Stimulated activated naive CD8-positive, alpha-beta T cell treated with anti-CD3 and anti-CD28 coated beads, Interleukin-15, amount 100 ng/mL, for 72 hours (primary cell): ENCODE measurements at regions not wholly inside any gene's neighbourhood (a gene's known extent, or its start where the extent isn't known, plus 50 kb on each side); places are given as distances from the start of the nearest gene placed in this dataset.
A peak's percentile ranks its signal among the peaks of the same experiment; 100 is the strongest.
"Not testable (repeated sequence)": the region's sequence is repeated elsewhere in the genome, so short reads cannot be mapped to it uniquely, and the experiment has no call there.

ENCODE experiments used
- ATAC-seq: fragments of 150-1000 bp; cut with Tn5 transposase; 2 replicates; pipeline ENCODE4 v1.10.0; 2021; ENCODE audit warnings: mild to moderate bottlenecking, moderate library complexity
- DNase-seq, 2 donors: peaks; one replicate each; pipeline ENCODE4 v3.0.0; 2021 to 2022
- H3K27ac Mint-ChIP-seq, 2 donors: one replicate each; pipeline ENCODE4 v1.8.0; 2022; ENCODE audit warnings: mild to moderate bottlenecking in 2 of 2, mixed read lengths in 2 of 2, moderate library complexity in 2 of 2
- H3K27me3 Mint-ChIP-seq: one replicate; pipeline ENCODE4 v1.8.0; 2022; ENCODE audit warnings: mixed read lengths
- H3K4me1 Mint-ChIP-seq: one replicate; pipeline ENCODE4 v1.8.0; 2022; ENCODE audit warnings: mild to moderate bottlenecking, mixed read lengths
- H3K4me3 Mint-ChIP-seq, 2 donors: one replicate each; pipeline ENCODE4 v1.8.0; 2022; ENCODE audit warnings: mild to moderate bottlenecking in 2 of 2, mixed read lengths in 2 of 2, moderate library complexity in 1 of 2
- H3K9me3 Mint-ChIP-seq, 2 donors: one replicate each; pipeline ENCODE4 v1.8.0; 2022; ENCODE audit warnings: mixed read lengths in 2 of 2

DNA sequence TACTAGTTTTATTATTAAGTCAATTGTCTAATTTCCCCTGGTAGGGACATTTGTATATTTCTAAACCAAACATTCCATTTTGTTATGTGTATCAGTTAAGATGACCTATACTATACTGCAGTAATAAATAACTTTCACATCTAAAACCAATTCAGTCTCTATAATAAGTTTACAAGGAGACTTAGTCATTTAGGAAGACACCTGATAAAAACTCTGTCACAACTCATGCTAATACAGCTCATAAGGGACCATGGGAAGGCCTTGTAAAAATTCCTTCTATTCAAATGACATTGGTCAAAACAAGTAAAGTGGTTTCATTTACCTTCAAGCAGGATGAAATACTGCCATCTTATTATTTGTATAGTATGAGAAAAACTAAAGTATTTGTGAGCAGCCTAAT lies 597.9 kb downstream of the PRIM2 start:
- not testable (repeated sequence) for DNase-seq, H3K9me3 Mint-ChIP-seq, H3K4me3 Mint-ChIP-seq, ATAC-seq, H3K27ac Mint-ChIP-seq, H3K27me3 Mint-ChIP-seq, H3K4me1 Mint-ChIP-seq

DNA sequence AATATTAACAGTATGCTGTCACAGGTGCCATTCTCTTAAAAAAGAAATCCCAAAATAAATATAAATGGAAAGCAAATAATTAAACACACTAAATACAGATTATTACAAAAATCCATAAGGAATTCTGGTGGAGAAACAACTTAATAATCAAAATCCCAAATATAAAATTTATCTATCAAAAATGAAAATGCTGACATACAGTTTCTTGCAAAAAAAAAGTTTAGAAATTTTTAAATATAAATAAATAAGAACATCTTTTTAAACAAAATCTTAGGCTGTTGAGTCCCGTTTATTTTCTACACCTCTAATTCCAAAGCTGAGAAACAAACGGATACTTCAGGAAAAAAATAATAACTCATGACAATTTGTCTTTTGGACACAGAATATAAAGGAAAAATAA lies 625.5 kb downstream of the PRIM2 start:
- not testable (repeated sequence) for ATAC-seq, H3K4me3 Mint-ChIP-seq, H3K9me3 Mint-ChIP-seq, H3K4me1 Mint-ChIP-seq, H3K27ac Mint-ChIP-seq, H3K27me3 Mint-ChIP-seq, DNase-seq

DNA sequence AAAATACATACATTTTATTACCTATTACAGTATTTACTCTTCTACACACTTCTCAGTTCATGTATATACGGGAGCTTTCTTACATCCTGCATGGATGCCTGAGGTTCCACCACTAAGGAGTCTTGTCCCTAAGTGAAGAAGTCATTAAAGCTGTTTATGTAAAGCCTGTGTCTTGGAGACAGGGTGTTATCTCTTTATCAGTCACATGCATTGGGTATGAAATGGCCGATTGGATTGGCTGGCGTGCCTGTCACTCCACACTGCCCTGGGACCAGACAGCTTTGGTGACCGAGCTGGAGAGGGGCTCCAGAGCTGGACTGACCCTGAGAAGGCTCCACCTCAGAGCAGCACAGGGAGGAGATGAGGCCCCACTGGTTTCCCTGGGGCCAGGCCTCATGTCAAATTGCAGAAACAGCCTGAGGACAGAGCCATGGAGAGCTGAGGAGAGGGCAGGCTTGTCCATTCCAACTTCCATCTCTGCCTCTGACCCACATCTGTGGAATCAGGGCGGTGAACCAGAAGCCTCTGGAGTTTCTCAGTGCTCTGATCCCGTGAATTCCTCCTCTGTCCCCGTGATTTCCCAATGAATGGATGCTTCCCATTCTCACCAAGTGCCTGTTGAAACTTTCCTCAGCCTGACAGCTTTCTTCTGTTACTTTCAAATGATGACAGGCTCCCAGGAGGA lies 628.8 kb downstream of the PRIM2 start:
- H3K27ac Mint-ChIP-seq, DNase-seq, H3K4me3 Mint-ChIP-seq, H3K27me3 Mint-ChIP-seq, H3K4me1 Mint-ChIP-seq, H3K9me3 Mint-ChIP-seq: not testable (repeated sequence)
- peak; percentile 7 for ATAC-seq

DNA sequence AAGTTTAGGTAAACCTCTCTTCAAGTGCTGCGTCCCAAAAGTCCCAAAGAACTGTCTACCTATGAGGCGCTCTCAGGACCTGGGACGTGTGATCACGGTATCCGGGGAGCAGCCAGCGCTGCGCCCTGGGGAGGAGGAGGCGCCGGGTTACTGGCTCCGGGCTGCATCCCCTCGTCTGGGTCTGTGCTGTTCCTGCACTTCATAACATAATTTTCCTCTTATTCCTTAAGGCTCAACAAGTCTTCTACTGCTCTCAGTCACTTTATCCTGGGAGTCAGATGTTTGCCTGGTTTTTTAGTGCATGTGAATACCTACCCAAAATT lies 629.3 kb downstream of the PRIM2 start:
- not testable (repeated sequence) for ATAC-seq, H3K4me3 Mint-ChIP-seq, H3K4me1 Mint-ChIP-seq, H3K27ac Mint-ChIP-seq, H3K9me3 Mint-ChIP-seq, DNase-seq, H3K27me3 Mint-ChIP-seq

DNA sequence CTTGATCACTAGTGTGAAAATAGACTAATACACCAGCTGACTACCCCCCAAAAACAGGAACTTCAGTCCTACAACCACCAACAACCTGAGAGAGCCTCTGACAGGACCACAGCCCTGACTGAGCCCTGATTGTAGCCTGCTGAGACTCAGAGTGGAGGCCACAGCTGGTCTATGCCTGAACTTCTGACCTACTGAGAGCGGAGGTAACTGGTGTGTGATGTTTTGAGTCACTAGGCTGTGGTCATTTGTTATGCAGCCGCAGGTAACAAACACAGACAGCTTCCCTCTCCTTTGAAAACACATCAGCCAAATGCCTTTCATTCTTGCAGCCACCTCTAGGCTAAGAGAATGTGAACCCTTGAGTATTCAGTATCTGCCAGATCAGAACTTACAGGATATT lies 631.1 kb downstream of the PRIM2 start:
- H3K27ac Mint-ChIP-seq, DNase-seq, ATAC-seq, H3K4me3 Mint-ChIP-seq, H3K27me3 Mint-ChIP-seq, H3K4me1 Mint-ChIP-seq, H3K9me3 Mint-ChIP-seq: not testable (repeated sequence)

DNA sequence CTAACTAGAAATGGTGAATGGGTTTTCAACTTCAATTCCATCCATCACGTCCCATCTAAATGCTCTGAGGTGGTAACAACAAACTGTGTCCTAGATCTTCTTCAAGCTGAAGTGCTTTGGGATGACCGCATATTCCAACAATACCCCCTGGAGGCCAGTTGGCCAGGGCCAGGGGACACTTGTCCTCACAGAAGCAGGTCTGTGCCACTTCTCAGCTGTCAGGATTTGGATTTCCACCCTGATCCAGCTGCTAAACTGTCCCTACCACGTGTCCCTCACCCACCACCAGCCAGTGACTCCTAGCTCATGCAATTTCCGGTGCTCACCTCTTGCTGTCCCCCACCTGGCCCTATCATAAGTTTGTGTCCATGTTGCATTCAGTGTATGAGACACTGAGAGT lies 633.0 kb downstream of the PRIM2 start:
- H3K9me3 Mint-ChIP-seq, DNase-seq, ATAC-seq, H3K4me3 Mint-ChIP-seq, H3K27me3 Mint-ChIP-seq, H3K4me1 Mint-ChIP-seq, H3K27ac Mint-ChIP-seq: not testable (repeated sequence)

DNA sequence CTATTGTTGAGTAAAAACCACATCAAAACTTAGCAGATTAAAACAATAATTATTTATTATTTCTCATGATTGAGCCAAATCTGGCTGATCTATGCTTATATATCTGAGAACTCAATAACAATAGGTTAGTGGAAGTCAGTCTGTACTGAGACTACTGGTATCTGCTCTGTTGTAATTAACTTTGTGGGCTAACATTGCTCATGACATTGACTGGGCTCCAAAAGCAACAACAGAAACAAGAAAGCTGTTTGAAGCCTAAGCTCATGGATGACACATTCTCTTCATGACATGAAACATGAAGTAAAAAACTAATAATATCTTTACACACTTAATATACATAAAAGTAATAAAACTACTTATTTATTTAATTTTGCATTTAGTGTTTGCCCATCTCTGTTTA lies 649.3 kb downstream of the PRIM2 start:
- DNase-seq, H3K9me3 Mint-ChIP-seq, H3K4me1 Mint-ChIP-seq, ATAC-seq, H3K4me3 Mint-ChIP-seq, H3K27ac Mint-ChIP-seq: not testable (repeated sequence)
- H3K27me3 Mint-ChIP-seq = peaks cover 13% of the 10 kb centered on the region

DNA sequence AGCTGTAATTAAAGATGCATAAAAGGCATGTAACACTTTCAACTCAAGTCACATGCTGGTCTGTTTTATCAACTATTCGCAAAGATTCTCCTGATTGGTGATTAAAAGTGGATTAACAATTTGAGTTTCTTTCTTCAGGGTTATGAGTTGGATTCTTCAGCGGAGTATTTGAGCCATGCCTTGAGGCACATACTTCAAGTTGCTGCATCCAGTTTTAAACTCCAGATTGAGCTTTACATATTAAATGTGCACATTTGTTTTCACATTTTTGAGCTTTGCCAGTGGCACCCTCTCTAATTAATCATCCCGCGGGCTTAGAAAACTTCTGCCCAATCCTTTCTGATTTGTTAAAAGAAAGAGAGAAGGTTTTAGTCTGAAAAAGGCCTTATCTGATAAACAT lies 654.5 kb downstream of the PRIM2 start:
- H3K9me3 Mint-ChIP-seq, H3K27ac Mint-ChIP-seq, H3K4me3 Mint-ChIP-seq, H3K4me1 Mint-ChIP-seq, ATAC-seq, DNase-seq: not testable (repeated sequence)
- peaks cover 32% of the 10 kb centered on the region for H3K27me3 Mint-ChIP-seq

DNA sequence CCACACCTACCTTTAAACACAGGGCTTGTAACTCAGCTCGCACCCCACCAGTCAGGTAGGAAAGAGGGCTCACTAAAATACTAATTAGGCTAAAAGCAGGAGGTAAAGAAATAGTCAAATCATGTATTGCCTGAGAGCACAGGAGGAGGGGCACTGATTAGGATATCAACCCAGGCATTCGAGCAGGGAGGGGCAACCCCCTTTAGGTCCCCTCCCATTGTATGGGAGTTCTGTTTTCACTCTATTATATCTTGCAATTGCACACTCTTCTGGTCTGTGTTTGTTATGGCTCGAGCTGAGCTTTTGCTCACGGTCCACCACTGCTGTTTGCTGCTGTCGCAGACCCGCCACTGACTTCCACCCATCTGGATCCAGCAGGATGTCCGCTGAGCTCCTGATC lies 657.2 kb downstream of the PRIM2 start:
- no peak overlapping the region for H3K27ac Mint-ChIP-seq
- H3K27me3 Mint-ChIP-seq = peaks cover 25% of the 10 kb centered on the region
- no peak overlapping the region for H3K4me3 Mint-ChIP-seq
- H3K4me1 Mint-ChIP-seq = no peaks in the 10 kb centered on the region
- no peak for DNase-seq
- ATAC-seq = no peak
- H3K9me3 Mint-ChIP-seq = no peaks in the 10 kb centered on the region

DNA sequence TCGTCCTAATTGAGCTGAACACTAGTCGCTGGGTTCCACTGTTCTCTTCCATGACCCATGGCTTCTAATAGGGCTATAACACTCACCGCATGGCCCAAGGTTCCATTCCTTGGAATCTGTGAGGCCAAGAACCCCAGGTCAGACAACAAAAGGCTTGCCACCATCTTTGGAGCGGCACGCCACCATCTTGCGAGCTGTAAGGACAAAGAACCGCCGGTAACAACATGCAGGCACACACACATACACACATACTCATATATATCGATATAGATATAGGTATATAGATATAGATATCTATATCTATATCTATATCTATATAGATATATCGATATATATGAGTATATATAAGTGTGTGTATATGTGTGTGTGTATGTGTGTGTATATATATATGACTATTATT lies 657.7 kb downstream of the PRIM2 start:
- H3K4me1 Mint-ChIP-seq, H3K9me3 Mint-ChIP-seq, ATAC-seq, H3K4me3 Mint-ChIP-seq, DNase-seq, H3K27ac Mint-ChIP-seq: not testable (repeated sequence)
- H3K27me3 Mint-ChIP-seq = peaks cover 25% of the 10 kb centered on the region

DNA sequence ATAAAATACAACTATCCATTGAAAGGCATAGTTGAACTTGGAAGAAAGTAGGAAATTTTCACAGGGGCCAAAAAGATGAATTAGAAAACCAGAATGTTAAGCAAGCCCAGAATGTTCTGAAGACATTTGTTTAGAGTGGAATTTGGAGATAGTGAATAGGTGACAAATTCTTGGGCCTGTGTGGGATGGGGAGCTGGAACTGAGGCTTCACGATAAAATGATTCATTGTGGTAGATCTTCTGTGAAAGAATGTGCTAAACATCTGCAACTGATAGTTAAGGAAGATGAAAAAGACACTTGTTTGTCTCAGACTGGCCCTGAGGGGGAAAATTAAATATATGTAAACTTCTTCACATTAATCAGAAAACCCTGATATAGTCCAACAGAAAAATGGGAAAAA lies 658.9 kb downstream of the PRIM2 start:
- H3K9me3 Mint-ChIP-seq, H3K4me3 Mint-ChIP-seq, ATAC-seq, H3K4me1 Mint-ChIP-seq, DNase-seq, H3K27ac Mint-ChIP-seq: not testable (repeated sequence)
- H3K27me3 Mint-ChIP-seq = peaks cover 19% of the 10 kb centered on the region

DNA sequence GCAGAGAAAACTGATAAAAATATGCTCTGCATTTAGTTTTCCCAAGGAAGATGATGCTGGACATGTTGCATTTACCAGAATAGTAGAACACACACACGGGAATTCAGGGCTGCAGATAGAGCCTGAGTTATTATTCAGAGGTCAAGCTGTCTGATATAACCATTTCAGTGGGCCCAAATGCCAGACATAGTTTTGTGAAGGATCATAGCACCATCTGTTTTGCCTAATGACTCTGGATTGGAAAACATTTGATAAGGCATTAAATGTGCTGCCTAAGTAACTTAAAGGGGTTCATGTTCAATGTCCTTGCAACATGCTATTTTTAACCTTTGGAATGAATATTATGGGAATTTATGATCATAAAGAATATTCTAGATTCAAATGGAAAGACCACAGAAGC lies 666.2 kb downstream of the PRIM2 start:
- H3K27me3 Mint-ChIP-seq = peaks cover 24% of the 10 kb centered on the region
- H3K4me1 Mint-ChIP-seq, H3K4me3 Mint-ChIP-seq, H3K27ac Mint-ChIP-seq, H3K9me3 Mint-ChIP-seq, ATAC-seq, DNase-seq: not testable (repeated sequence)

DNA sequence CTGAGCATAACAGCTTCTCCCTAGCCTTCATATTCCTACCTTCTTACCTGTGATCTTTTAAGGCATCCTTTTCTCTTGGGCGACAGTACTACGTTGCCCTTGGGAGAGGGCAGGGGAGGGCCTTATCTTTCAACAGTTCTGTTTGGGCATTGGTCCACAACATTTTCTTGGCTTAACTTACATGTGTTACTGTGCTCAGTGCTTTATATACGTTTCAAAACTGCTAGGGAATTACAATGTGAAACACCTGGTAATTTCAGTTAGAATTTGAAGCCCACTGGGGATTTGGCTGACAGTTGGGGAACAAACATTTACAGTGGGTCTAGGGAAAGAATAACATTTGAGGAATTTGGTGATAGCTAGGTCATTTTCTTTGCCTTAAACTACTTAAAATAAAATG lies 667.1 kb downstream of the PRIM2 start:
- H3K4me3 Mint-ChIP-seq, ATAC-seq, H3K9me3 Mint-ChIP-seq, H3K4me1 Mint-ChIP-seq, DNase-seq, H3K27ac Mint-ChIP-seq: not testable (repeated sequence)
- peaks cover 24% of the 10 kb centered on the region for H3K27me3 Mint-ChIP-seq

DNA sequence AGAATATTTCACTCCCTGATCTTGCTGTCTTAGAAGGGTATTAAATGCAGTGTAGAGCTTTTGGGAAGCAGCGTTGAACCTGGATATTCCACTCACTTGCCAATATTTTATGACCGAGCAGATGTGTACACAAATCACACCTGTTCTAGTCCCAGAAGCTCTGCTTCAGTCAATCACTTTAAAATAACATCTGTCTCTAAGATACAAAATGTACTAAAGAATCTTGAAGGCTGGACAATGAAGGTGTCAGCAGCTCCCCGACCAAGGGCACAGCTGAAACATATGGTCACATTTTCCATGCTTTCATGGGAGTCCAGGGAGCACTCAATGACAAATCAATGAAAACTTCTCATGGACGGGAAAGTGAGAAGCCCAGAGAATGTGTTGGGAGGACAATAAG lies 668.3 kb downstream of the PRIM2 start:
- H3K27ac Mint-ChIP-seq, DNase-seq, H3K4me3 Mint-ChIP-seq, H3K4me1 Mint-ChIP-seq, ATAC-seq, H3K9me3 Mint-ChIP-seq: not testable (repeated sequence)
- peaks cover 24% of the 10 kb centered on the region for H3K27me3 Mint-ChIP-seq

DNA sequence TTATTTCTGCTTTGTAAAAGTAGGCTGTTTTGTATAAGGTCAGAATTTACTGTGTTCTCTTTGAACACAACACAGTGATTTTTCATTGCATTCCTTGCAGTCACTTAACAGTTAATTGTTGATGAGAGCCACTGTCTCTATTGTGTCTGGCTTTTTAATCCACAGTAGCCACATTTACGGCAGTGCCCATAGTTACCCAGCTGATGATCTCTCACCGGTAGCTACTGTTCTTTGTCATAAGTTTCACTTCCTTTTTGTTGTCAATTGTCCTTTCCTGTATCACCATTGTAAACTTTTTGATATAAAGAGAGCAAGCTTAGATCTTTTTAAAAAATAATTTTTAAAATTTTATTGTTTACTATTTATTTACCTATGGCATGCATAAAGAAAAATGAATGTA lies 669.2 kb downstream of the PRIM2 start:
- not testable (repeated sequence) for H3K4me1 Mint-ChIP-seq, H3K9me3 Mint-ChIP-seq, H3K4me3 Mint-ChIP-seq, H3K27ac Mint-ChIP-seq, DNase-seq
- peaks cover 24% of the 10 kb centered on the region for H3K27me3 Mint-ChIP-seq
- ATAC-seq = peak; percentile 60

DNA sequence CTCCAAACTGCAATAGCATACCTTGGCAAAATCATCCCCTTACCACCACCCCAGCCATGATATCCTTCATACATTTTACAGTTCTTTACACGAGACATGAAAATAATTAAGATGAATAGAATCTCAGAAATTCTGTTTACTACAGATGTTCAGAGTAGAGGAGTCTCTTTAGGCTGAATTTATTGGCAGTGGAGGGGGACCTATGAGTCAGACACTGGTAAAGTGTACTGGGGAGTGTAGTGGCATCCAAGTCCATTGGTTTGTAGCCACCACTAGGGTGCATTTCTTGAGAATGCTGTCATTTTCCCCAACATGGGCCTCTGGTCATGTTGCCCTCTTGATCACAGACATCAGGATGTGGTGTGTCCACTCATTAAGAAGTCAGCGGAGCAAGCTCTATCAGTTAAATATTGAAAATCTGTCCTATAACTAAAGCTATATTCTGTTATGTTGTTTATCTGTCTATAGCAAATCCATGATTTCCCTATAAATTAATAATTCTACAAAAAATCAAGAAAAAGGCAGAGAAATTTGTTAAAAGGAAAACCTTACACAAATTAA lies 672.2 kb downstream of the PRIM2 start:
- peak; percentile 33 for ATAC-seq
- not testable (repeated sequence) for H3K4me3 Mint-ChIP-seq, H3K27me3 Mint-ChIP-seq, DNase-seq, H3K9me3 Mint-ChIP-seq, H3K27ac Mint-ChIP-seq, H3K4me1 Mint-ChIP-seq
